NCI-H748 treated with DMSO at 0.1 percent for 48 hours (cell line): ENCODE measurements at regions not wholly inside any gene's neighbourhood (a gene's known extent, or its start where the extent isn't known, plus 50 kb on each side); places are given as distances from the start of the nearest gene placed in this dataset.

ENCODE experiments used
- DNase-seq: peaks from one replicate; lab custom pipeline; 2025; lab: John Stamatoyannopoulos, UW

- no peak for DNase-seq
These were observed 475.1 kb downstream of the FOXO1 start for GRCh38 chr13:40191186-40191980.

DNA sequence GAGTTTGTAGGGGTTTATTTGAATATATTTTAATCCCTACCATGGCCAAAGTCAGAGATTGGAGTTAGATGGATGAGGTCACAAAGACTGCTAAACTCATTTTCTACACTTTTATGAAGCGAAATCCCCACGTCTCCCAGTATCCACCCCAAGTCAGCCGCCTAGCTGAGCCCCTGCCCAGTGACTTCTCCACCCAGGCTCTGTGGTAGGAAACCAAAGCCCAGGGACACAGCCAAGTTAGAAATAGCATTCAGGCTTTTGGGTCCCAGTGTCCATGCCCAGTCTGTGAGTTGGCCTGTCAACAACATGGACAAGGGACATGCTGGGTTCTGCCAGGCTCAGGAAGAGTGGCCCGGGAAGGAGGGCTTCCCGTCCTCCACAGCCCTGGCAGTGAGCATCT lies 474.0 kb downstream of the FOXO1 start:
- DNase-seq, result no peak

- no peak for DNase-seq
These were observed 473.6 kb downstream of the FOXO1 start for GRCh38 chr13:40192858-40193257.

DNA sequence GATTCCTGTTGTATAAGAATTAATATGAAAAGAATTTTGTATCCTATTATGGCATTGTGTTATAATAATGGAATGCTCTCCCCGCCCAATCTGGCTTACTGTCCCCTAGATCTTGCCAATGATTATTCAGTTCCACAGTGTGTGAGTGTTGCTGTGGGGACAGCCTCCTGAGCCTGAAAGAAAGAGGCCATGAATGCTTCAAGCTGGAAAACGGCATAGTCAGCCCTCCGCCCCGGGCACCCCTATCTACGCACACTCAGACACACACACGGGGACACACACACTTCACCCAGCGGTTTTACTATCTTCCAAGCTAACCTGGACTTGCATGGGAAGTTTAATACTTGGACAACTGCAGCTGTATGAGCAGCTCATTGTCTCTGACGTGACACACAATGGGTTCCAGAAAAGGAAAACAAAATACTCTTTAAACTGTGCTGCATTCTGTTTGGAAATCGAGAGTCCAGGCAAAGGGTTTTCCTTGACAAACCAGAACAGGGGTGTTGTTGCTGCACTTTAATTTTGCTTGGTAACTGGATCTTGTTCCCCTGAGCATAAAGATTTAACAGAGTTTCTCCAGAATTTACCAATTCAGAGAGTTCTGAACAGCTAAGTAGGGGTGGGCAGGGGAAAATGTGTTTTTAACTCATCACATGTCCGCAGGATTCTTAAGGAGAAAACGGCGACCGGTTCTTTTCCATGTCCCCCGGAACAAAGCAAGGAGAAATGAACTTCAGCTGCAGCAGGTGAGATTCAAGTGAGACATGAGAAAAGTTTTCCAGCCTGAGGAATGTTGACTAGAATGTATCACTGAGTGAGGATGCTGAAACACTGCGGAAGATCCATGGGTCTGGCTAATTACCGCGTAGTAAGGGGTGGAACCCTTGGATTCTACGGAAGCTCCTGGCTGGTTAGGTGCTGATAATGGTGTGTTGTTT lies 472.9 kb downstream of the FOXO1 start:
- DNase-seq, result no peak

GRCh38 chr13:40194224-40194806 lies 472.1 kb downstream of the FOXO1 start:
- DNase-seq, result no peak

DNA sequence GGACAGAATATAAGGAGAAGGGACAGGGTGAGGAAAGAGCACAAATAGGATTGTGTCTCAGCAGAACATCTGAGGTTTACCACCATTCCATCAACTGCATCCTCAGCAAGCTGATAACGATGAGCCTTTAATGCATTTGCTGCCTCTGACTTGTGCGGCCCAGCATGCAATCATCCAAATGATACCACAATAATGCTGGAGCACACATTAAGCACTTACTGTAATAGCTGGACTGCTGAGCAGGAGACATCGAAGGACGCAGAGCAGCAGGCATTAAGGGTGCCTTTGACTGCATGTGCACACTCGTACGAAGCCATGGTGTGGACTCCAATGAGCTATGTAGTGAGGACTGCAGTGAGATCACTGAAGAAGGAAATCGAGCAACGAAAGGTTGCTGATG lies 469.4 kb downstream of the FOXO1 start:
- DNase-seq, result no peak

- no peak for DNase-seq
These were observed 468.4 kb downstream of the FOXO1 start for GRCh38 chr13:40197936-40198595.

DNA sequence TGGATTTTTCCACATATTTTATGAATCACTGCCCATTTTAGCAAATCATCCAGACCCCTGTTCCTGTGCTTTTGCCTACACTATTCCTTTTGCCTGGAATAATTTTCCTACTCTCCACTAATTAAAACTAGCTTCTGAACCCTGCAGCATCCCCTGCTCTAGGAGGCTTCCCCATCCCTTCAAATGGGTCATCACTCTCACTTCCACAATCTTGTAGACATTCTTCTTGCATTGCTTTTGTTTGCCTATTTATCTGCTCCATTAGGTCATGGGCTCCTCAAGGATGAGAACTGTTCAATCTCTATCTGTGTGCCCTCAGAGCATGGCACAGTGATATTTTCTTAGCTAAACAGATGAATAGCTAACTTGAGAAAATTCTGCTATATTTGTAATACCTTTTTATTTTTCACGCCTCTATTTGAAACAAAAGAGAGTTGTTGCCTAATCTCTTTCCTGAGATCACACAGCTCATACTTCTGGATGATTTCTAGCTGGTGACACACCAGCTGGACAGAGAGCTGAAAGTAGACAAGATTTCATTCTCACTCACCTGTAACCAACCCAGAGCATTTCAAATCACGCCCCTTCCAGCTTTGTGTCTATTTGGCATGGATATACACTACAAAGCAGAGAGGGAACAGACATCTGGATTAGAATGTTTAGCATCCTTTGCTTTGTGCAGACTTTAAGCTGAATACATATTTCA lies 466.0 kb downstream of the FOXO1 start:
- DNase-seq, result no peak

GRCh38 chr13:40204246-40204645 lies 462.2 kb downstream of the FOXO1 start:
- DNase-seq, result no peak

DNA sequence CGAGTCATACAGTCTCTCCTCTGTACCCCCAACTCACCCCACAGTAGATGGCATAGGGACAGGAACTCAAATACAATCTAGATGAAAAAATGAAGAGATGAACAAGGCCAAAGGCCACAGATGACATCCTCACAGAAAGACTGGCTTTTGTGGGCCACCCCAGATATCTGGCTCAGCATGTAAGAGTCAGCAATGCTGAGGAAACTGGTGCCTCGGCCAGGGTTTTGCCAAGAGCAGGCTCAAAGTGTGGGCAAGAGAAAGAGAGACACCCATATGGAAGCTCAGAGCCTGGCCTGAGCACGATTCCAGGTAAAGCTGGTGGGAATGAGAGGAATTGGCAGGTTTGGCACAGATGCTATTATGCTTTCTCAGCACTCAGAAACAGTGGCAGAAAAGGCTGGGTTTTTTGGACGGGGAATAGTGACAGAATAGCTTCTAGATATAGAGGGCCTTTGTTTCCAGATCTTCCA lies 460.6 kb downstream of the FOXO1 start:
- no peak for DNase-seq

- no peak for DNase-seq
These were observed 460.0 kb downstream of the FOXO1 start for GRCh38 chr13:40206241-40207000.

DNA sequence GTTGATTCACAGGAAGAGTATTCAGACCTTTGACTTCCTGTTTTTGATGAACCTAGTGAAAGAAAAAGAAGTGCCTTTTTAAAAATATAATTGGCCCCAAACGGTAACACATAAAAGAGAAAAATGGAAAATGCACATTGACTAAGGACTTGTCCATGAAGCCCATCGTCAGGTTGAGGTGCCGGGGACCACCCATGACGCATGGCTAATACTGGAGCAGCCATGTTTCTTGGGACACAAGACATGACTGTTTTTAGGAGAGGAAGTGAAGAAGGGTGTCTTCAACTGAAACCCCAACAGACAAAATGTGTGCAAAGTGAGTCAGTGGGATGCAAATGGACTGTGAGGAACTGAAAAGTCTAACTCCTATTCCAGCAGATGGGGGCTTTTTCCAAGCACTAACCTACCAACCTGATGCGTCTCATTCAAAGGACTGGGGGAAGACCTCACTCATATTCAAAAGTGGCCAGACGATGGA lies 459.4 kb downstream of the FOXO1 start:
- DNase-seq, result no peak

- DNase-seq, result no peak
These were observed 457.9 kb downstream of the FOXO1 start for GRCh38 chr13:40208517-40208916.

DNA sequence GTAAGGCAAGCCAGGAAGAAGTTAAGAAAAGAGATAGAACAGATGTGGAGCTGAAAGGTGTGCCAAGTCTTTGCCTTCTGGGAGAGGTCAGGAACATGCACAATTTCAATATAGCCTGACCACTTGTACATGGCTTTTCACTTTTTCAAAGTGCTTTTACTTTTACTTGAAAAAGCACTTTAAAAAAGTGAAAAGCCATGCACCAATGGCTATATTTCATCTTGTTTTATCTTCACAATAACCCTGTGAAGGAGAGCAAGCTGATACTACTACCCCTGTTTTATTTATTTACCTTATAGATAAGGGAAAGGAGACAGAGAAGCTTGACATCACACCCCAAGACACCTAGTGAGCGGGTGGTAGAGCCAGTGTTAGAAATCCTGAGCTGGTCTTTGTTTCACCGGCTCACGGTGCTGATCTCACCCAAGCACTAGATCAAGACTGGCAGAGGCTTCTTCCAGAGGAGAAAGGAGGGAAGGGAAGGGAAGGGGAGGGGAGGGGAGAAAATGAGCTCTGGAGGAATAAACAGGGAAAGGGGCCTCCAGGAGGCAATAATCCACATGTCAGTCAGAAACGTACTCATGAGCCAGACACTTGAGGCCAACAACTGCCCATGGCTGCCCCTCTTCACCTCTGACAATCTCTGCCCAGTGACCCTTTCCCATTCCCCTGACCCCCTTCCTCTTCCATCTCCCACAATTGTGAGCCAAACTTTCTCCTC lies 455.4 kb downstream of the FOXO1 start:
- DNase-seq, result no peak

DNA sequence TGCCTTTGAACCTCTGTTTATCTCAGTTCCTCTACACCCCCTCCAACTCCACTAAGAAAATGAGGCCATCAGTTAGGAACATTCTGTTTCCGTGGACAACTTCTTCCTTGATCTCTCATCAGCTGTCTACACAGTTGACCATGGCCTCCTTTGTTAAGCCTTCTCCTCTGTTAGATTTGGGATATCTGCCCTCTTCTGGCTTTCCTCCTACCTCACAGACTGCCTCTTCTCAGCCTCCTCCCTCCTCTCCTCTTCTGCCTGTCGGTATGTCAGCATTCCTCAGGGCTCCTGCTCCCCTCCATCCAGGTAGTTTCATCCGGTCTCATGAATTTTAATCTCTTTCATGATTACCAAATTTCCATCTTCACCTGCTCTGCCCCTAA lies 454.9 kb downstream of the FOXO1 start:
- no peak for DNase-seq

DNA sequence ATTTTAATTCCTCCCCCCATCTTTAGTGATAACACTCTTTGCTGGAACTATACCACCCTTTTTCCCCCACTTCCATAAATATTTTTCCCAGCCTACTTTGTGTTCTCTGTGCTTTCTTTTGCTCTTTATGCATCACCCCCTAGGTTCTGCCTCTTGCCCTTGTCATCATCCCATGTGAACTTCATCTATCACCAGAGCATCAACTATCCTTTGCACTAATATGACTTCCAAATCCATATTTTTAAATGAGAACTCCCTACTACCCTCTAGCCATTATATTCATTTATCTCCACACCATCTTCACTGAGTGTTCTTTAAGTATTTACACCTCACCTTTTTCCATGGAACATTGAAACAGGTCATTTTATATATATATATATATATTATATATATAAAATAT lies 452.7 kb downstream of the FOXO1 start:
- no peak for DNase-seq

- DNase-seq, result no peak
These were observed 451.1 kb downstream of the FOXO1 start for GRCh38 chr13:40215311-40215710.

DNA sequence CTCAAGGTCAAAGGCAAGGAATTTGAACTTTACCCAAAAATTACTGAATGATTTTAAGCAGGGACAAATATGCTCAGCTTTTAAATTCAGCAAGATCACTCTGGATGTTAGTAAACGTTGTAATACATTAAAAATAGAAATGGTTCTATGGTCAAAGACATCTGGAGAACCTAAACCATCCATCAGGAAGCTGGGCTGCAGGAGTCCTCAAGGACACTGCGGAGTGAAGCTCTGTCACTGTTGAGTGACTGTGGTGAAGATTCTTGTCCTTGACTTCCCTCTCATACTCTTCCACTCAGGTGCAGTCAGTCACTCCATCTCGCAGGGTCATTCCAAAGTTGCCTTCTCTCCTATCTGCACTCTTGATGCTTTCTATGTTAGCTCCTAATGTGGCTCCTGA lies 450.7 kb downstream of the FOXO1 start:
- DNase-seq, result no peak

- DNase-seq, result no peak
These were observed 448.8 kb downstream of the FOXO1 start for GRCh38 chr13:40217675-40218074.
